Stimulated activated CD4-positive, alpha-beta T cell treated with anti-CD3 and anti-CD28 coated beads, Interleukin-15, amount 100 ng/mL, for 48 hours (primary cell): ENCODE measurements at regions not wholly inside any gene's neighbourhood (a gene's known extent, or its start where the extent isn't known, plus 50 kb on each side); places are given as distances from the start of the nearest gene placed in this dataset.
"Not testable (repeated sequence)": the region's sequence is repeated elsewhere in the genome, so short reads cannot be mapped to it uniquely, and the experiment has no call there.

Source experiments
- DNase-seq, 2 donors: peaks; one replicate each; pipeline ENCODE4 v3.0.0-alpha.2; 2020; ENCODE audit warnings: low read depth in 2 of 2

GRCh38 chr2:53536583-53537361 is 230.8 kb upstream of the CHAC2 start:
- no peak for DNase-seq

DNA sequence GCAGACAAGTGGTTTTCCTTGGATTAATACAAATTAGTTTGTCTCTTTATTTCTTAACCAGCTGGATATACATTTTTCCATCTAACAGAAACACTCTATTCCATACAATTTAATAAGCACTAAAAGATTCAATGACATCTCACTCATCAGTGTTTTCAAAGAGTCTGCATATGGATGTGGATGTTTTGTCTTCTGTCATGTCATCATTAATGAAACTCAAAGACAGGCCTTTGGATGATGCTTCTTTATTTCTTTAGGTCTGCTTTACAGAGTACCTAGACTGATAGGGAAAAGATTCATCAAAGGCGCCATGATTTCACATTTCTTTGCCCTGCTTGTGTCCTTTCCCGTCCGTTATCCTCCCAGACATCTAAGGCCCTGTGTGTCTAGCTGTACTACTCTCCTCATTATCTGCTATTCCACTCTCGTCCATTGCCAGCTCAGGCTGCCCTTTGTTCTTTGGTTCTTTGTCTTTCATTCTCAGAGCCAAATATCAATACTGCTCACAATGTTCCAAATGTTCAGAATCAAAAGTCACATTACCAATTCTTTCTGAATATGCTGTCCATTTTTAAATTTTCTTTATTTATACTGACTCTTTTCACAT is 232.3 kb upstream of the CHAC2 start:
- no peak for DNase-seq

- no peak for DNase-seq
Observed at GRCh38 chr2:53530126-53530525, 237.5 kb upstream of the CHAC2 start.

- DNase-seq: no peak
Observed at GRCh38 chr2:53527056-53527455, 240.5 kb upstream of the CHAC2 start.

GRCh38 chr2:53519918-53520841 is 247.4 kb upstream of the CHAC2 start:
- no peak for DNase-seq

- DNase-seq: no peak
Observed at GRCh38 chr2:53517406-53517805, 250.2 kb upstream of the CHAC2 start.

- DNase-seq: no peak
Observed at GRCh38 chr2:53516650-53517049, 251.0 kb upstream of the CHAC2 start.

DNA sequence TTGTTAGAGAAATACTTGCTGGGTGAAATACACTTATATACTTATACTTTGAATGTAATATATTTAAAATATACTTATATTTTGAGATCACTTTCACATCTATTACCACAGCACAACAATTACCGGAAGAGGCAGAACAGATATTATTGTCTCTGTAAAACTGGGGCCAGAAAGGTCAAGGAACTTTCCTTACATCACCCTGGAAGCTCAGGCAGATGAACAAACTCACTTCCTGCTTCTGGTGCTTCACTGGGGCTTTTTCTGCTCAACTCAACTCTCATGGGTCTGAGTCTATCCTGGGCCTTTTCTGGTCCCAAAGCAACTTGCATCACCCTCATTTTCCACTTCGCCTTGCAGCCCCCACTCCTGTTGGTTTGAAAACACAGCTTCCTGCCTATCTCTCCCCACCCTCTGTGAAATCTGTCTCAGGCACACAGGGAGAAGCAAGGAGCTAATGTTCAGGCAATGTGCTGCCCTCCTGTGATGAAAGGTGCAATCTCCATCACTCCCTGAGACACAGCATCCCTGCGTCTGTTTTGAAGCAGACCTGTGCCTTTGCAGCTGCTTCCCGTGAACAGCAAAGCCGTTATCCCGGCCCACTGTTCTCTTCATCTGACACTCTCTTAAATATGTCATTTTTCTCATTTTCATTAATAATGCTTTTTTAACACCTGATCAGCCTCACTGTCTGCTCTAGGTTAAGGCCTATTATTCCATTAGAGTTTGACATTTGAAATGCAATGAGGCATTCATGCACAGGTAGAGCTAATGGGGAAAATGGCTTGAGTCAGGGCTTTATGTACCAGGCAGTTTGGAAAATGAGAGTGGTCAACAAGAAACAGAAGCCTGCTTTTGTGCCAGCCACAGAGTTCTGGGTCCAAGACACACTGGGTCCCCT is 251.9 kb upstream of the CHAC2 start:
- no peak for DNase-seq

GRCh38 chr2:53513167-53513666 is 254.4 kb upstream of the CHAC2 start:
- no peak for DNase-seq

GRCh38 chr2:53512071-53512826 is 255.4 kb upstream of the CHAC2 start:
- no peak for DNase-seq

GRCh38 chr2:53511549-53511948 is 256.1 kb upstream of the CHAC2 start:
- no peak for DNase-seq

GRCh38 chr2:53510401-53510800 is 257.2 kb upstream of the CHAC2 start:
- no peak for DNase-seq

GRCh38 chr2:53509831-53510388 is 257.7 kb upstream of the CHAC2 start:
- no peak for DNase-seq

DNA sequence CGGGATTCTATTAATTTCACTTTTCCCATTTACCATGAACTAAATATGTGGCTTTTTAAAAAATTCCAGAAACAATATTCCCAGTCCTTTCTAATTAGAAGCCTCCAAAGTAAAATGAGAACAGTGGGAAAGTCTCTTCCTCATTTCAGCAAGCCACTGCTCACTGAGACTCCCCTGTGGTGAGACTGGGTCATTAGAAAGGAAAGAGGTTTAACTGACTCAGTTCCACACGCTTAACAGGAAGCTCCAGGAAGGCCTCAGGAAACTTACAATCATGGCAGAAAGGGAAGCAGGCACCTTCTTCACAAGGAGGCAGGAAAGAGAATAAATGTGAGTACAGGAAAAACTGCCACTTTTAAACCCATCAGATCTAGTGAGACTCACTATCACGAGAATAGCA is 258.9 kb upstream of the CHAC2 start:
- no peak for DNase-seq

- DNase-seq: not testable (repeated sequence)
Observed at GRCh38 chr2:53507070-53507469, 260.5 kb upstream of the CHAC2 start.

GRCh38 chr2:53505826-53506225 is 261.8 kb upstream of the CHAC2 start:
- DNase-seq: no peak

DNA sequence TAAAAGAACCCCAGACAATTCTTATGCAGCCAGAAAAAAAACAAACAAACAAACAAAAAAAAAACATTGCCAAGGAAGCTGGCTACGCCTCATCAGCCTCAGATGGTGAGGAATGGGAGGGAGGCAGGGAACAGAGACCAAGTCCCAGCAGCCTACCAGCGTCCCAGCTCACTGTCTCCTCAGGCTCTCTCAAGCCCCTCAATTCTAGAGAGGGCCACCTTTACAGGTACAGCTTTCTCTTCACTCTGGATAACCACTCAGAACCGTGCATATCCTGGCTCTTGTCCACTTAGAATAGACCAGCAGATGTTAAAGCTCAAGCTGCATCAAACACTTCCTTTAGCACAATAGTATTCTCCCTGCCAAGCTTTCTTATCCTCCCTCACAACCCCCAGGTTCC is 263.1 kb upstream of the CHAC2 start:
- DNase-seq: no peak

DNA sequence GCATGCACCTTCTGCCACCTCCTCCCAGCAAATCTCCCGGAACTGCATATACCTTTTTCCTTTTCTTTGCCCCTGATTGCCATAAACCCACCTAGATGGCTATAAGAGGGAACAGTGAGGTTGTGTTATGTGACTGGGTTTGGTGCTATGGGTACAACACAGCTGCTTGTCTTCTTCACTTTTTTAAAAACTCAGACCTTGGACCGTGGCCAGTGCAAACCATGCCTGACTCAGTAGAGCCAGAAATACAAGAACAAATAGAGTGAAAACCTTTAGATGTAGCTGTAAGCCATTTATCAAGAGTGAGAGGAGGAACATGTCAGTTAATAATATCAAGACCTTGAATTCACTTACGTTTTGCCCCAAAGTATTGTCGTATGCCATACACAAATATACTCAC is 267.4 kb upstream of the CHAC2 start:
- no peak for DNase-seq

GRCh38 chr2:53498210-53498609 is 269.4 kb upstream of the CHAC2 start:
- DNase-seq: no peak

- no peak for DNase-seq
Observed at GRCh38 chr2:53497020-53497419, 270.6 kb upstream of the CHAC2 start.
